Liver (tissue), 8 donors: ENCODE measurements at regions not wholly inside any gene's neighbourhood (a gene's known extent, or its start where the extent isn't known, plus 50 kb on each side); places are given as distances from the start of the nearest gene placed in this dataset.

Source experiments
- DNase-seq: peaks from one replicate; pipeline ENCODE4 v3.0.0-alpha.2; 2017; ENCODE audit warnings: low spot score
- H3K27ac ChIP-seq, 2 donors: one replicate each; pipeline ENCODE4 v1.7.0; 2013; ENCODE audit warnings: inconsistent platforms in 2 of 2, low read length in 2 of 2, control low read depth in 1 of 2, low read depth in 1 of 2, mild to moderate bottlenecking in 1 of 2
- H3K27me3 ChIP-seq, 4 donors: one replicate each; pipeline versions ENCODE4 v1.6.1 to v1.7.0; 2013; ENCODE audit warnings: low read length in 3 of 4, inconsistent platforms in 1 of 4, mild to moderate bottlenecking in 1 of 4, moderate library complexity in 1 of 4; ENCODE audit not compliant: control insufficient read depth in 4 of 4, insufficient read depth in 4 of 4
- H3K36me3 ChIP-seq, 4 donors: one replicate each; pipeline versions ENCODE4 v1.6.1 to v1.7.0; 2013; ENCODE audit warnings: low read length in 3 of 4, mild to moderate bottlenecking in 3 of 4, low read depth in 1 of 4, moderate library complexity in 1 of 4; ENCODE audit not compliant: control insufficient read depth in 4 of 4, insufficient read depth in 3 of 4
- H3K4me1 ChIP-seq, 4 donors: one replicate each; pipeline versions ENCODE4 v1.6.1 to v1.7.0; 2013; ENCODE audit warnings: low read length in 3 of 4, mild to moderate bottlenecking in 3 of 4, moderate library complexity in 1 of 4; ENCODE audit not compliant: control insufficient read depth in 4 of 4, insufficient read depth in 4 of 4
- H3K4me3 ChIP-seq, 3 donors: one replicate each; pipeline versions ENCODE4 v1.6.1 to v1.7.0; 2013; ENCODE audit warnings: low read length in 3 of 3, control low read depth in 1 of 3, low read depth in 1 of 3, mild to moderate bottlenecking in 1 of 3
- H3K9ac ChIP-seq, 2 donors: one replicate each; pipeline ENCODE4 v1.7.0; 2013; ENCODE audit warnings: low read length in 2 of 2, mild to moderate bottlenecking in 2 of 2, moderate library complexity in 2 of 2, control low read depth in 1 of 2, low read depth in 1 of 2
- H3K9me3 ChIP-seq, 4 donors: one replicate each; pipeline versions ENCODE4 v1.6.1 to v1.7.0; 2013; ENCODE audit warnings: low read length in 3 of 4; ENCODE audit not compliant: control insufficient read depth in 4 of 4
- ATF3 ChIP-seq: IDR thresholded peaks from 2 replicates; pipeline ENCODE4 v1.6.1; 2016; ENCODE audit warnings: antibody characterized with exemption
- CTCF ChIP-seq: fragments of 150-350 bp; IDR thresholded peaks from 2 replicates; pipeline ENCODE4 v1.5.1; 2017; ENCODE audit warnings: improper control_type of control experiment, low read depth, low read length; ENCODE audit not compliant: missing input control
- EGR1 ChIP-seq, 2 donors: IDR thresholded peaks; 2 replicates each; pipeline ENCODE4 v1.6.1; 2016 to 2018; ENCODE audit warnings: antibody characterized with exemption in 2 of 2, low read depth in 2 of 2
- FOXA1 ChIP-seq: IDR thresholded peaks from 2 replicates; pipeline ENCODE4 v1.6.1; 2016; ENCODE audit warnings: antibody characterized with exemption
- FOXA2 ChIP-seq: IDR thresholded peaks from 2 replicates; pipeline ENCODE4 v1.6.1; 2016; ENCODE audit warnings: antibody characterized with exemption
- GABPA ChIP-seq, 2 donors: IDR thresholded peaks in 1 of 2; conservative IDR thresholded peaks in 1 of 2; 2 replicates each; pipeline ENCODE4 v1.6.1; 2016; ENCODE audit warnings: antibody characterized with exemption in 2 of 2, mild to moderate bottlenecking in 1 of 2, moderate library complexity in 1 of 2
- HNF4A ChIP-seq, 2 donors: conservative IDR thresholded peaks; 2 replicates each; pipeline ENCODE4 v1.6.1; 2016; ENCODE audit warnings: antibody characterized with exemption in 2 of 2, mild to moderate bottlenecking in 2 of 2
- HNF4G ChIP-seq: IDR thresholded peaks from 2 replicates; pipeline ENCODE4 v1.6.1; 2016; ENCODE audit warnings: antibody characterized with exemption
- JUND ChIP-seq, 2 donors: IDR thresholded peaks; 2 replicates each; pipeline ENCODE4 v1.6.1; 2016; ENCODE audit warnings: antibody characterized with exemption in 2 of 2
- MAX ChIP-seq: IDR thresholded peaks from 2 replicates; pipeline ENCODE4 v1.6.1; 2016; ENCODE audit warnings: antibody characterized with exemption
- NR2F2 ChIP-seq: IDR thresholded peaks from 2 replicates; pipeline ENCODE4 v1.6.1; 2016; ENCODE audit warnings: antibody characterized with exemption
- RAD21 ChIP-seq, 2 donors: IDR thresholded peaks; 2 replicates each; pipeline ENCODE4 v1.6.1; 2016; ENCODE audit warnings: antibody characterized with exemption in 2 of 2, mild to moderate bottlenecking in 2 of 2
- REST ChIP-seq: IDR thresholded peaks from 2 replicates; pipeline ENCODE4 v1.6.1; 2016; ENCODE audit warnings: antibody characterized with exemption, mild to moderate bottlenecking
- RXRA ChIP-seq, 2 donors: IDR thresholded peaks; 2 replicates each; pipeline ENCODE4 v1.6.1; 2017 to 2018; ENCODE audit warnings: antibody characterized with exemption in 2 of 2, mild to moderate bottlenecking in 1 of 2
- SP1 ChIP-seq: IDR thresholded peaks from 2 replicates; pipeline ENCODE4 v1.6.1; 2018; ENCODE audit warnings: antibody characterized with exemption, mild to moderate bottlenecking
- TAF1 ChIP-seq: conservative IDR thresholded peaks from 2 replicates; pipeline ENCODE4 v1.6.1; 2016; ENCODE audit warnings: antibody characterized with exemption, mild to moderate bottlenecking
- YY1 ChIP-seq: IDR thresholded peaks from 2 replicates; pipeline ENCODE4 v1.6.1; 2016; ENCODE audit warnings: antibody characterized with exemption, mild to moderate bottlenecking
- ZBTB33 ChIP-seq: IDR thresholded peaks from 2 replicates; pipeline ENCODE4 v1.6.1; 2016; ENCODE audit warnings: antibody characterized with exemption
- WGBS: extraction: QIAGEN DNeasy Blood & Tissue Kit; methylation state at CpG from one replicate; pipeline ENCODE4 v1.1.7; 2013; 5-methylcytosine and 5-hydroxymethylcytosine counted together
- donor health status: healthy.
- donor health status: healthy.
- donor health status: healthy.
- donor health status: healthy.
- donor health status: healthy.

GRCh38 chr3:40873476-40873875 lies 325.8 kb upstream of the CTNNB1 start:
- Histone ChIP-seq H3K9ac (no peak overlapping the region), H3K36me3 (no peaks in the 10 kb centered on the region), H3K27ac (no peak overlapping the region), H3K4me3 (no peak overlapping the region), H3K4me1 (peaks cover 0 to 7% (median 4%) of the 10 kb centered on the region in 4 donors), H3K27me3 (no peaks in the 10 kb centered on the region), H3K9me3 (no peaks in the 10 kb centered on the region)
- DNase-seq, result no peak
- 83% methylated on average over 2 of the region's 2 CpGs for WGBS
- no peak for TF ChIP-seq ZBTB33
- TF ChIP-seq TAF1, result no peak
- TF ChIP-seq ATF3, result no peak
- no peak for TF ChIP-seq REST
- no peak for TF ChIP-seq FOXA1
- no peak for TF ChIP-seq MAX
- no peak for TF ChIP-seq CTCF
- TF ChIP-seq EGR1 (IDR thresholded peaks at IDR 0.05; ENCODE audit: low read depth in 2 of 2), result no peak
- no peak for TF ChIP-seq FOXA2
- TF ChIP-seq GABPA (IDR thresholded peaks at IDR 0.05 in 1 of 2, conservative IDR thresholded peaks at IDR 0.05 in 1 of 2), result no peak
- no peak for TF ChIP-seq RAD21 (IDR thresholded peaks at IDR 0.05)
- TF ChIP-seq YY1, result no peak
- no peak for TF ChIP-seq NR2F2

GRCh38 chr3:40873934-40874699 lies 325.2 kb upstream of the CTNNB1 start:
- WGBS, result 90% methylated on average over 6 of the region's 6 CpGs
- no peak for TF ChIP-seq CTCF
- TF ChIP-seq SP1, result no peak
- no peak for TF ChIP-seq TAF1
- no peak for TF ChIP-seq RXRA (IDR thresholded peaks at IDR 0.05)
- no peak for TF ChIP-seq ZBTB33
- no peak for TF ChIP-seq FOXA1
- TF ChIP-seq JUND (IDR thresholded peaks at IDR 0.05), result no peak
- TF ChIP-seq HNF4A (conservative IDR thresholded peaks at IDR 0.05), result no peak
- no peak for TF ChIP-seq NR2F2
- TF ChIP-seq ATF3, result no peak
- no peak for TF ChIP-seq GABPA (IDR thresholded peaks at IDR 0.05 in 1 of 2, conservative IDR thresholded peaks at IDR 0.05 in 1 of 2)
- TF ChIP-seq HNF4G, result no peak
- TF ChIP-seq FOXA2, result no peak
- TF ChIP-seq YY1, result no peak

More at GRCh38 chr3:40873934-40874699, 325.2 kb upstream of the CTNNB1 start:
- Histone ChIP-seq H3K4me1 (peaks cover 0 to 8% (median 6%) of the 10 kb centered on the region in 4 donors), H3K9me3 (no peaks in the 10 kb centered on the region), H3K36me3 (no peaks in the 10 kb centered on the region), H3K9ac (no peak overlapping the region), H3K27ac (no peak overlapping the region), H3K27me3 (no peaks in the 10 kb centered on the region), H3K4me3 (no peak overlapping the region)
- no peak for DNase-seq
